ENCODE measurements at regions not wholly inside any gene's neighbourhood (a gene's known extent, or its start where the extent isn't known, plus 50 kb on each side); places are given as distances from the start of the nearest gene placed in this dataset.

DNA sequence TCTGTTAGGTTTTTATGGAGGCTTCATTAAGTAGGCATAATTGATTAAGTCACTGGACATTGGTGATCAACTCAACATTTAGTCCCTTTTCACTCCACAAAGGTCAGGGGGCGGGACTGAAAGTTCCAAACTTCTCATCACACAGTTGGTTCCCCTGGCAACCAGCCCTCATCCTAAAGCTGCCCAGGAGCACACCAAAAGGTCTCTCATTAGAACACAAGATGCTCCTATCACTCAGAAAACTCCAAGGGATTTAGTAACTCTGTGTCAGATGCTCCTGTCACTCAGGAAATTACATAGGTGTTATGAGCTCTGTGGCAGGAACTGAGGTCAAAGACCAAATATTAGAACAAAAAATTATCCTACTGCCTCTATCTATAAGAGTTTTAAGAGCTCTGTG lies 321.5 kb downstream of the OTOL1 start:
- Histone ChIP-seq H3K4me1 (ENCODE audit: insufficient read depth, low read length) (no peaks in the 10 kb centered on the region), H3K9ac (ENCODE audit: low read length) (no peak overlapping the region), H3K79me2 (ENCODE audit: insufficient read depth, low read length) (no peaks in the 10 kb centered on the region), H4K20me1 (ENCODE audit: insufficient read depth, low read length) (no peaks in the 10 kb centered on the region), H3K36me3 (ENCODE audit: insufficient read depth, low read length) (no peaks in the 10 kb centered on the region), H3K4me2 (ENCODE audit: low read length) (no peak overlapping the region), H3K4me3 (ENCODE audit: insufficient read depth, low read depth, low read length) (no peak overlapping the region), H3K27me3 (ENCODE audit: insufficient read depth, low read length) (no peaks in the 10 kb centered on the region), H3K27ac (ENCODE audit: low read depth, low read length) (no peak overlapping the region), H2AFZ (ENCODE audit: low read depth, low read length) (no peak overlapping the region), H3K9me3 (ENCODE audit: insufficient read depth, low read depth, low read length) (no peaks in the 10 kb centered on the region)
- Mint-ChIP-seq H3K9me3 (ENCODE audit: unreplicated experiment) (no peaks in the 10 kb centered on the region), H3K27ac (ENCODE audit: unreplicated experiment) (no peak overlapping the region), H3K36me3 (ENCODE audit: low read depth, unreplicated experiment) (no peaks in the 10 kb centered on the region), H3K4me1 (ENCODE audit: low read depth, unreplicated experiment) (no peaks in the 10 kb centered on the region), H3K4me3 (ENCODE audit: unreplicated experiment) (no peak overlapping the region), H3K27me3 (ENCODE audit: low read depth, unreplicated experiment) (no peaks in the 10 kb centered on the region)
- TF ChIP-seq, protein P1, sequence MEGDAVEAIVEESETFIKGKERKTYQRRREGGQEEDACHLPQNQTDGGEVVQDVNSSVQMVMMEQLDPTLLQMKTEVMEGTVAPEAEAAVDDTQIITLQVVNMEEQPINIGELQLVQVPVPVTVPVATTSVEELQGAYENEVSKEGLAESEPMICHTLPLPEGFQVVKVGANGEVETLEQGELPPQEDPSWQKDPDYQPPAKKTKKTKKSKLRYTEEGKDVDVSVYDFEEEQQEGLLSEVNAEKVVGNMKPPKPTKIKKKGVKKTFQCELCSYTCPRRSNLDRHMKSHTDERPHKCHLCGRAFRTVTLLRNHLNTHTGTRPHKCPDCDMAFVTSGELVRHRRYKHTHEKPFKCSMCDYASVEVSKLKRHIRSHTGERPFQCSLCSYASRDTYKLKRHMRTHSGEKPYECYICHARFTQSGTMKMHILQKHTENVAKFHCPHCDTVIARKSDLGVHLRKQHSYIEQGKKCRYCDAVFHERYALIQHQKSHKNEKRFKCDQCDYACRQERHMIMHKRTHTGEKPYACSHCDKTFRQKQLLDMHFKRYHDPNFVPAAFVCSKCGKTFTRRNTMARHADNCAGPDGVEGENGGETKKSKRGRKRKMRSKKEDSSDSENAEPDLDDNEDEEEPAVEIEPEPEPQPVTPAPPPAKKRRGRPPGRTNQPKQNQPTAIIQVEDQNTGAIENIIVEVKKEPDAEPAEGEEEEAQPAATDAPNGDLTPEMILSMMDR (IDR thresholded peaks at IDR 0.05; ENCODE audit: insufficient read depth, low read depth, low read length): no peak
- TF ChIP-seq EZH2 (IDR thresholded peaks at IDR 0.05; ENCODE audit: insufficient read depth, low read length): no peak
- DNase-seq (ENCODE audit: low read depth) (no peak), FAIRE-seq (no peak)

DNA sequence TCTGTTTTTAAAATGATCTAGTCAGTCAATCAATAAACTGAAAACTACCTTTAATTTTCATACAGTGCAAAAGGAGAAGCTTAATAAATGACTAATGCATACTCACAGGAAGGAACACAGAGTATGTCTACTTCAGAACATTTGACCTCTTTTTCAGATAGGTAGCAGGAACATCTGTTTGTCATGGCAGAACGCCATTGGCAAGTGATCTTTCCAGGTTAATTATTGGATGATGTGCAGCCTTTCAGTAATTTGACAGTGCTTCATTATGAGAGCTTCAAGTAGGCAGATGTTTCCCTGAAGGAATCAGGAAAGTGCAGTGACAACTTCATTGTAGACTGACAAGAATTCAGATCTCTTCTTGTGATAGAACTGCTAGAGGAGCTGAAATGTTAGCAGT lies 325.0 kb downstream of the OTOL1 start:
- FAIRE-seq: no peak
- Mint-ChIP-seq H3K27me3 (ENCODE audit: low read depth, unreplicated experiment) (no peaks in the 10 kb centered on the region), H3K36me3 (ENCODE audit: low read depth, unreplicated experiment) (no peaks in the 10 kb centered on the region), H3K4me3 (ENCODE audit: unreplicated experiment) (no peak overlapping the region), H3K9me3 (ENCODE audit: unreplicated experiment) (no peaks in the 10 kb centered on the region), H3K27ac (ENCODE audit: unreplicated experiment) (no peak overlapping the region), H3K4me1 (ENCODE audit: low read depth, unreplicated experiment) (no peaks in the 10 kb centered on the region)
- Histone ChIP-seq H3K4me1 (ENCODE audit: insufficient read depth, low read length) (no peaks in the 10 kb centered on the region), H3K4me2 (ENCODE audit: low read length) (no peak overlapping the region), H3K9me3 (ENCODE audit: insufficient read depth, low read depth, low read length) (no peaks in the 10 kb centered on the region), H3K9ac (ENCODE audit: low read length) (no peak overlapping the region), H2AFZ (ENCODE audit: low read depth, low read length) (no peak overlapping the region), H3K4me3 (ENCODE audit: insufficient read depth, low read depth, low read length) (no peak overlapping the region), H3K27me3 (ENCODE audit: insufficient read depth, low read length) (no peaks in the 10 kb centered on the region), H3K27ac (ENCODE audit: low read depth, low read length) (no peak overlapping the region), H4K20me1 (ENCODE audit: insufficient read depth, low read length) (no peaks in the 10 kb centered on the region), H3K36me3 (ENCODE audit: insufficient read depth, low read length) (no peaks in the 10 kb centered on the region), H3K79me2 (ENCODE audit: insufficient read depth, low read length) (no peaks in the 10 kb centered on the region)
- TF ChIP-seq EZH2 (IDR thresholded peaks at IDR 0.05; ENCODE audit: insufficient read depth, low read length): no peak
- TF ChIP-seq, protein P1 (IDR thresholded peaks at IDR 0.05; ENCODE audit: insufficient read depth, low read depth, low read length): no peak
- DNase-seq (ENCODE audit: low read depth): no peak

DNA sequence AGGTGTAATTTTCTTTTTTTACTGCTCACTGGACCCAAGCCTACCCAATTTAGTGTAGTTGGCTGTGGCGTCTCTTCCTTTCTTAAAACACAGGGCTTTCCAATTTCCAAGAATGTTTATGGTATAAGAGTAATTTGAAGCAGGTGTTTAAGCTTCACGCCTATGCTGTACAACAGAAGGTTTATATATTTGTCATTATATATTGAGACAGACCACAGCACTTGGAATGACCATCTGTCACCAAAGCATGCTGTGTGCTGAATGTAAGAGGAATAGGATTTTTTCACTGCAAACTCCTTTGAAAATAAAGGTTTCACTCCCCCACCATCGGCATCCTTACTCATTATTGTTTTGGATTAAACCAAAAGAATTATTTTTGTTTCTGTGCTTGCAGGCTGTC lies 325.7 kb downstream of the OTOL1 start:
- H3K4me1 Mint-ChIP-seq (ENCODE audit: low read depth, unreplicated experiment): no peaks in the 10 kb centered on the region
- FAIRE-seq (no peak), DNase-seq (ENCODE audit: low read depth) (no peak)
- Histone ChIP-seq H4K20me1 (ENCODE audit: insufficient read depth, low read length) (no peaks in the 10 kb centered on the region), H3K4me2 (ENCODE audit: low read length) (no peak overlapping the region), H2AFZ (ENCODE audit: low read depth, low read length) (no peak overlapping the region), H3K27me3 (ENCODE audit: insufficient read depth, low read length) (no peaks in the 10 kb centered on the region), H3K9me3 (ENCODE audit: insufficient read depth, low read depth, low read length) (no peaks in the 10 kb centered on the region), H3K36me3 (ENCODE audit: insufficient read depth, low read length) (no peaks in the 10 kb centered on the region), H3K27ac (ENCODE audit: low read depth, low read length) (no peak overlapping the region), H3K79me2 (ENCODE audit: insufficient read depth, low read length) (no peaks in the 10 kb centered on the region), H3K4me1 (ENCODE audit: insufficient read depth, low read length) (no peaks in the 10 kb centered on the region), H3K4me3 (ENCODE audit: insufficient read depth, low read depth, low read length) (no peak overlapping the region), H3K9ac (ENCODE audit: low read length) (no peak overlapping the region)
- H3K27ac Mint-ChIP-seq (ENCODE audit: unreplicated experiment): no peak overlapping the region
- no peak overlapping the region for H3K4me3 Mint-ChIP-seq (ENCODE audit: unreplicated experiment)
- no peaks in the 10 kb centered on the region for H3K27me3 Mint-ChIP-seq (ENCODE audit: low read depth, unreplicated experiment)
- no peaks in the 10 kb centered on the region for H3K9me3 Mint-ChIP-seq (ENCODE audit: unreplicated experiment)
- no peaks in the 10 kb centered on the region for H3K36me3 Mint-ChIP-seq (ENCODE audit: low read depth, unreplicated experiment)
- TF ChIP-seq, protein P1 (IDR thresholded peaks at IDR 0.05; ENCODE audit: insufficient read depth, low read depth, low read length): no peak
- TF ChIP-seq EZH2 (IDR thresholded peaks at IDR 0.05; ENCODE audit: insufficient read depth, low read length): no peak
